Spleen (tissue), 11 donors: ENCODE measurements at regions not wholly inside any gene's neighbourhood (a gene's known extent, or its start where the extent isn't known, plus 50 kb on each side); places are given as distances from the start of the nearest gene placed in this dataset.

Experiments used
- DNase-seq: peaks from one replicate; pipeline ENCODE4 v3.0.0-alpha.2; 2020
- H3K27ac ChIP-seq, 8 donors: fragments of 200-600 bp; sonication (generic) in 7 of 8; 1 replicate in 4 of 8; 2 replicates in 4 of 8; pipeline versions ENCODE4 v1.5.0 to v1.8.0; 2016 to 2021; ENCODE audit warnings: inconsistent platforms in 4 of 8, mild to moderate bottlenecking in 4 of 8, moderate library complexity in 1 of 8
- H3K27me3 ChIP-seq, 7 donors: fragments of 200-600 bp; sonication (generic) in 6 of 7; replicated peaks in 1 of 7; 1 replicate in 4 of 7; 2 replicates in 3 of 7; pipeline versions ENCODE4 v1.5.0 to v1.8.0; 2016 to 2021; ENCODE audit warnings: inconsistent platforms in 3 of 7, mild to moderate bottlenecking in 1 of 7
- H3K36me3 ChIP-seq, 6 donors: fragments of 200-600 bp; sonication (generic) in 5 of 6; 1 replicate in 4 of 6; 2 replicates in 2 of 6; pipeline versions ENCODE4 v1.5.0 to v1.8.0; 2016 to 2021; ENCODE audit warnings: inconsistent platforms in 2 of 6
- H3K4me1 ChIP-seq, 6 donors: fragments of 200-600 bp; sonication (generic) in 5 of 6; 1 replicate in 3 of 6; 2 replicates in 3 of 6; pipeline versions ENCODE4 v1.5.0 to v1.8.0; 2016 to 2021; ENCODE audit warnings: inconsistent platforms in 3 of 6
- H3K4me3 ChIP-seq, 8 donors: fragments of 200-600 bp; sonication (generic) in 7 of 8; 1 replicate in 4 of 8; 2 replicates in 4 of 8; pipeline versions ENCODE4 v1.5.0 to v1.8.0; 2016 to 2021; ENCODE audit warnings: inconsistent platforms in 4 of 8, mild to moderate bottlenecking in 4 of 8, moderate library complexity in 2 of 8
- H3K9me3 ChIP-seq, 8 donors: fragments of 200-600 bp; sonication (generic) in 7 of 8; 1 replicate in 4 of 8; 2 replicates in 4 of 8; pipeline versions ENCODE4 v1.5.0 to v1.8.0; 2016 to 2021; ENCODE audit warnings: inconsistent platforms in 4 of 8
- CTCF ChIP-seq, 11 experiments: fragments of 200-600 bp in 7 of 11; fragments of 450-650 bp in 4 of 11; sonication (generic) in 4 of 11; IDR thresholded peaks in 8 of 11; conservative IDR thresholded peaks in 3 of 11; 1 replicate in 7 of 11; 2 replicates in 4 of 11; pipeline versions ENCODE4 v1.4.0 to v1.8.0; 2016 to 2021; ENCODE audit warnings: antibody characterized with exemption in 11 of 11, inconsistent platforms in 4 of 11, mild to moderate bottlenecking in 1 of 11
- POLR2A ChIP-seq, 3 donors: fragments of 450-650 bp; IDR thresholded peaks; one replicate each; pipeline ENCODE4 v1.5.1; 2017; ENCODE audit warnings: antibody characterized with exemption in 3 of 3, mild to moderate bottlenecking in 1 of 3
- POLR2AphosphoS5 ChIP-seq, 3 donors: sonication (generic); formaldehyde crosslinking; IDR thresholded peaks; one replicate each; pipeline ENCODE4 v1.5.1; 2017; ENCODE audit warnings: antibody characterized with exemption in 3 of 3
- WGBS, 5 donors: extraction: QIAGEN DNeasy Blood & Tissue Kit in 3 of 5; methylation state at CpG; one replicate each; pipeline versions ENCODE4 v1.1.5 to v1.1.7; 2013 to 2018; 5-methylcytosine and 5-hydroxymethylcytosine counted together
- intact Hi-C: fragments of 100-400 bp; cut with DNase I; formaldehyde crosslinking; loops from one replicate; pipeline ENCODE4 v1.15.0; 2023; ENCODE audit warnings: low total_unique reads
- donor health status: healthy with polysubstance abuse.
- donor health status: DM: no; HTN: no; CAD: no; lungs with moderate emphysema.
- donor health status: DM: no; HTN: no; CAD: no.
- donor health status: Bipolar disorder and iron deficiency.
- donor health status: healthy.
- donor health status: DM: no; HTN: no; CAD: no.
- donor health status: DM: yes; HTN: yes; CAD: no.

GRCh38 chr7:155404976-155405375 is 53.0 kb upstream of the EN2 start:
- H3K9me3 ChIP-seq, result peaks cover 0 to 12% (median 0%) of the 10 kb centered on the region in 8 donors
- H3K27ac ChIP-seq, result no peak overlapping the region
- 67 to 83% (median 77%) methylated on average over 11 to 14 of the region's 14 CpGs for WGBS, 5 donors
- no peaks in the 10 kb centered on the region for H3K4me1 ChIP-seq
- intact Hi-C loops, result no loop called here
- DNase-seq, result no peak
- TF ChIP-seq POLR2A (IDR thresholded peaks at IDR 0.05) (no peak), CTCF (IDR thresholded peaks at IDR 0.05 in 8 of 11, conservative IDR thresholded peaks at IDR 0.05 in 3 of 11) (no peak), POLR2AphosphoS5 (IDR thresholded peaks at IDR 0.05) (no peak)
- no peak overlapping the region for H3K4me3 ChIP-seq
- peaks cover 0 to 82% (median 27%) of the 10 kb centered on the region in 7 donors for H3K27me3 ChIP-seq
- H3K36me3 ChIP-seq, result no peaks in the 10 kb centered on the region

GRCh38 chr7:155405399-155406318 is 52.3 kb upstream of the EN2 start:
- Histone ChIP-seq H3K27ac (no peak overlapping the region), H3K36me3 (no peaks in the 10 kb centered on the region), H3K4me1 (no peaks in the 10 kb centered on the region), H3K9me3 (peaks cover 0 to 12% (median 0%) of the 10 kb centered on the region in 8 donors), H3K4me3 (no peak overlapping the region), H3K27me3 (peaks cover 0 to 82% (median 27%) of the 10 kb centered on the region in 7 donors)
- 34 to 51% (median 36%) methylated on average over 31 of the region's 31 CpGs for WGBS, 5 donors
- DNase-seq, result no peak
- TF ChIP-seq CTCF (IDR thresholded peaks at IDR 0.05 in 8 of 11, conservative IDR thresholded peaks at IDR 0.05 in 3 of 11), result no peak
- no peak for TF ChIP-seq POLR2AphosphoS5 (IDR thresholded peaks at IDR 0.05)
- no peak for TF ChIP-seq POLR2A (IDR thresholded peaks at IDR 0.05)
- intact Hi-C loops, result no loop called here

DNA sequence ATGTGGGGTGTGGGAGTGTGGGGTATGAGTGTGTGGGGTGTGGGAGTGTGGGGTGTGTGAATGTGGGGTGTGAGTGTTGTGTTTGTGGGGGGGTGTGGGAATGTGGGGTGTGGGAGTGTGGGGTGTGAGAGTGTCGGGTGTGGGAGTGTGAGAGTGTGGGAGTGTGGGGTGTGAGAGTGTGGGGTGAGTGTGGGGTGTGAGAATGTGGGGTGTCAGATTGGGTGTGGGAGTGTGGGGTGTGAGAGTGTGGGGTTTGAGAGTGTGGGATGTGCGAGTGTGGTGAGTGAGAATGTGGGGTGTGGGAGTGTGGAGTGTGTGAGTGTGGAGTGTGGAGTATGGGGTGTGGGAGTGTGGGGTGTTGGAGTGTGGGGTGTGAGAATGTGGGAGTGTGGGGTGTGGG is 50.1 kb upstream of the EN2 start:
- TF ChIP-seq POLR2A (IDR thresholded peaks at IDR 0.05) (no peak), POLR2AphosphoS5 (IDR thresholded peaks at IDR 0.05) (no peak), CTCF (IDR thresholded peaks at IDR 0.05 in 8 of 11, conservative IDR thresholded peaks at IDR 0.05 in 3 of 11) (no peak)
- intact Hi-C loops, result no loop called here
- no peaks in the 10 kb centered on the region for H3K36me3 ChIP-seq
- H3K9me3 ChIP-seq, result no peaks in the 10 kb centered on the region
- no peak overlapping the region for H3K27ac ChIP-seq
- H3K4me3 ChIP-seq, result no peak overlapping the region
- no peak for DNase-seq
- H3K4me1 ChIP-seq, result no peaks in the 10 kb centered on the region
- H3K27me3 ChIP-seq, result peaks cover 0 to 82% (median 26%) of the 10 kb centered on the region in 7 donors
- 75 to 93% (median 85%) methylated on average over 1 to 2 of the region's 2 CpGs; no CpG with 5 or more reads in 1 of the 5 donors for WGBS, 5 donors
